Activated CD8-positive, alpha-beta T cell treated with anti-CD3 and anti-CD28 coated beads for 36 hours (primary cell): ENCODE measurements at regions not wholly inside any gene's neighbourhood (a gene's known extent, or its start where the extent isn't known, plus 50 kb on each side); places are given as distances from the start of the nearest gene placed in this dataset.

ENCODE experiments used
- ATAC-seq: fragments of 200-7000 bp; cut with Tn5 transposase; one replicate; pipeline ENCODE4 v1.10.0; 2021; ENCODE audit warnings: mild to moderate bottlenecking, moderate library complexity
- CTCF ChIA-PET: fragments of 350-600 bp; sonication (Branson Sonifier 250); formaldehyde crosslinking; loops from one replicate; lab custom pipeline; 2021; ENCODE audit warnings: antibody characterized with exemption; lab: Charles Lee
- POLR2A ChIA-PET: fragments of 350-600 bp; sonication (Branson Sonifier 250); formaldehyde crosslinking; loops from one replicate; lab custom pipeline; 2021; ENCODE audit warnings: antibody characterized with exemption; lab: Charles Lee
- DNase-seq: peaks from one replicate; pipeline ENCODE4 v3.0.0-alpha.2; 2020
- H3K27ac Mint-ChIP-seq: one replicate; pipeline ENCODE4 v1.8.0; 2021; ENCODE audit warnings: mild to moderate bottlenecking, mixed read lengths
- H3K27me3 Mint-ChIP-seq: one replicate; pipeline ENCODE4 v1.8.0; 2021; ENCODE audit warnings: mixed read lengths
- H3K36me3 Mint-ChIP-seq: one replicate; pipeline ENCODE4 v1.8.0; 2021; ENCODE audit warnings: low read depth, mixed read lengths
- H3K4me1 Mint-ChIP-seq: one replicate; pipeline ENCODE4 v1.8.0; 2021; ENCODE audit warnings: low read depth, mixed read lengths
- H3K4me3 Mint-ChIP-seq: one replicate; pipeline ENCODE4 v1.8.0; 2021; ENCODE audit warnings: mild to moderate bottlenecking, moderate library complexity, mixed read lengths
- H3K9me3 Mint-ChIP-seq: one replicate; pipeline ENCODE4 v1.8.0; 2021; ENCODE audit warnings: mixed read lengths
- CTCF ChIP-seq: fragments of 200-600 bp; IDR thresholded peaks from one replicate; pipeline ENCODE4 v1.8.0; 2022; ENCODE audit warnings: antibody characterized with exemption, mild to moderate bottlenecking
- intact Hi-C: fragments of 100-400 bp; cut with micrococcal nuclease; formaldehyde crosslinking; loops from one replicate; pipeline ENCODE4 v1.10.0; 2022

GRCh38 chr3:109559389-109559788 lies 222.0 kb upstream of the DPPA4 start:
- Mint-ChIP-seq H3K4me1 (peaks cover 5% of the 10 kb centered on the region), H3K36me3 (no peaks in the 10 kb centered on the region), H3K27me3 (no peaks in the 10 kb centered on the region), H3K4me3 (no peak overlapping the region), H3K27ac (no peak overlapping the region), H3K9me3 (peaks cover 4% of the 10 kb centered on the region)
- CTCF ChIA-PET = no interaction called here
- DNase-seq = no peak
- ATAC-seq = no peak
- TF ChIP-seq CTCF = no peak
- POLR2A ChIA-PET = no interaction called here
- intact Hi-C loops = no loop called here

- no peaks in the 10 kb centered on the region for H3K36me3 Mint-ChIP-seq
- H3K4me1 Mint-ChIP-seq = peaks cover 5% of the 10 kb centered on the region
- CTCF ChIA-PET = no interaction called here
- peak overlapping the region; percentile 31 for H3K27ac Mint-ChIP-seq
- H3K4me3 Mint-ChIP-seq = no peak overlapping the region
- DNase-seq (peak; percentile 67), ATAC-seq (peak; percentile 79)
- peaks cover 2% of the 10 kb centered on the region for H3K9me3 Mint-ChIP-seq
- intact Hi-C loops = no loop called here
- POLR2A ChIA-PET = no interaction called here
- no peaks in the 10 kb centered on the region for H3K27me3 Mint-ChIP-seq
- no peak for TF ChIP-seq CTCF
Observed at GRCh38 chr3:109563149-109563548, 225.8 kb upstream of the DPPA4 start.

- TF ChIP-seq CTCF = no peak
- H3K4me3 Mint-ChIP-seq = no peak overlapping the region
- ChIA-PET POLR2A (no interaction called here), CTCF (no interaction called here)
- no peaks in the 10 kb centered on the region for H3K9me3 Mint-ChIP-seq
- ATAC-seq = no peak
- no peak overlapping the region for H3K27ac Mint-ChIP-seq
- no peak for DNase-seq
- H3K27me3 Mint-ChIP-seq = peaks cover 2% of the 10 kb centered on the region
- no peaks in the 10 kb centered on the region for H3K4me1 Mint-ChIP-seq
- intact Hi-C loops = no loop called here
- H3K36me3 Mint-ChIP-seq = no peaks in the 10 kb centered on the region
Observed at GRCh38 chr3:109569135-109569846, 231.9 kb upstream of the DPPA4 start.

- Mint-ChIP-seq H3K9me3 (no peaks in the 10 kb centered on the region), H3K27me3 (peaks cover 2% of the 10 kb centered on the region), H3K36me3 (no peaks in the 10 kb centered on the region), H3K4me1 (no peaks in the 10 kb centered on the region), H3K27ac (no peak overlapping the region), H3K4me3 (no peak overlapping the region)
- no peak for DNase-seq
- ATAC-seq = no peak
- POLR2A ChIA-PET = no interaction called here
- CTCF ChIA-PET = no interaction called here
- intact Hi-C loops = no loop called here
- no peak for TF ChIP-seq CTCF
Observed at GRCh38 chr3:109570408-109570807, 233.1 kb upstream of the DPPA4 start.

GRCh38 chr3:109572301-109572700 lies 235.0 kb upstream of the DPPA4 start:
- no peak overlapping the region for H3K27ac Mint-ChIP-seq
- no peak overlapping the region for H3K4me3 Mint-ChIP-seq

More at GRCh38 chr3:109572301-109572700, 235.0 kb upstream of the DPPA4 start:
- intact Hi-C loops = no loop called here
- Mint-ChIP-seq H3K4me1 (no peaks in the 10 kb centered on the region), H3K9me3 (no peaks in the 10 kb centered on the region), H3K27me3 (peaks cover 2% of the 10 kb centered on the region), H3K36me3 (no peaks in the 10 kb centered on the region)
- ChIA-PET POLR2A (no interaction called here), CTCF (no interaction called here)
- ATAC-seq (no peak), DNase-seq (no peak)
- no peak for TF ChIP-seq CTCF
